Smooth muscle cell (in vitro differentiated cells): ENCODE measurements at regions not wholly inside any gene's neighbourhood (a gene's known extent, or its start where the extent isn't known, plus 50 kb on each side); places are given as distances from the start of the nearest gene placed in this dataset.

Experiments used
- DNase-seq: peaks from one replicate; lab custom pipeline; 2025; ENCODE audit not compliant: unreplicated experiment; lab: John Stamatoyannopoulos, UW
- H2AFZ ChIP-seq: fragments of 200-600 bp; sonication (generic); 2 replicates; pipeline ENCODE4 v1.6.0; 2016; ENCODE audit warnings: antibody characterized with exemption, low read depth, mild to moderate bottlenecking
- H3F3A ChIP-seq: fragments of 200-600 bp; sonication (generic); 2 replicates; pipeline ENCODE4 v1.6.0; 2017; ENCODE audit warnings: antibody characterized with exemption, low read depth
- H3K27ac ChIP-seq: fragments of 200-600 bp; sonication (generic); 2 replicates; pipeline ENCODE4 v1.5.1; 2016; ENCODE audit warnings: low read depth, mild to moderate bottlenecking
- H3K27me3 ChIP-seq: fragments of 200-600 bp; sonication (generic); 2 replicates; pipeline ENCODE4 v1.6.1; 2016; ENCODE audit warnings: low read depth, mild to moderate bottlenecking
- H3K36me3 ChIP-seq: fragments of 200-600 bp; sonication (generic); 2 replicates; pipeline ENCODE4 v1.5.1; 2016; ENCODE audit warnings: low read depth
- H3K4me1 ChIP-seq: fragments of 200-600 bp; sonication (generic); 2 replicates; pipeline ENCODE4 v1.5.1; 2016; ENCODE audit warnings: low read depth
- H3K4me2 ChIP-seq: fragments of 200-600 bp; sonication (generic); 2 replicates; pipeline ENCODE4 v1.6.0; 2016; ENCODE audit warnings: mild to moderate bottlenecking
- H3K4me3 ChIP-seq: fragments of 200-600 bp; sonication (generic); 2 replicates; pipeline ENCODE4 v1.5.1; 2016; ENCODE audit warnings: mild to moderate bottlenecking
- H3K79me2 ChIP-seq: fragments of 200-600 bp; sonication (generic); 2 replicates; pipeline ENCODE4 v1.6.0; 2016; ENCODE audit warnings: low read depth, mild to moderate bottlenecking
- H3K9ac ChIP-seq: fragments of 200-600 bp; sonication (generic); 2 replicates; pipeline ENCODE4 v1.6.0; 2016; ENCODE audit warnings: low read depth
- H3K9me3 ChIP-seq: fragments of 200-600 bp; sonication (generic); replicated peaks from 2 replicates; pipeline ENCODE4 v1.5.1; 2016; ENCODE audit warnings: low read depth
- H4K20me1 ChIP-seq: fragments of 200-600 bp; sonication (generic); 2 replicates; pipeline ENCODE4 v1.6.0; 2016; ENCODE audit warnings: low read depth
- CTCF ChIP-seq: fragments of 200-600 bp; sonication (generic); IDR thresholded peaks from 2 replicates; pipeline ENCODE4 v1.5.1; 2017; ENCODE audit warnings: borderline replicate concordance, mild to moderate bottlenecking, antibody characterized with exemption; ENCODE audit not compliant: insufficient read depth, poor library complexity, severe bottlenecking
- WGBS: methylation state at CpG from one replicate; pipeline ENCODE4 v1.1.7; 2016; ENCODE audit warnings: low lambda C conversion rate; 5-methylcytosine and 5-hydroxymethylcytosine counted together

GRCh38 chr2:237213315-237214022, 127.8 kb downstream of the COPS8 start:
- Histone ChIP-seq H3K79me2 (peaks cover 9% of the 10 kb centered on the region), H3K27me3 (no peaks in the 10 kb centered on the region), H3K4me1 (peaks cover 9% of the 10 kb centered on the region), H2AFZ (no peak overlapping the region), H3K27ac (peak overlapping the region; percentile 100), H4K20me1 (no peaks in the 10 kb centered on the region), H3K36me3 (no peaks in the 10 kb centered on the region), H3K9me3 (no peaks in the 10 kb centered on the region), H3K4me3 (no peak overlapping the region), H3F3A (peaks cover 52% of the 10 kb centered on the region), H3K4me2 (peak overlapping the region; percentile 66), H3K9ac (peak overlapping the region; percentile 90)
- 22% methylated on average over 10 of the region's 10 CpGs for WGBS
- no peak for TF ChIP-seq CTCF
- DNase-seq: no peak

GRCh38 chr2:237214030-237214675, 128.5 kb downstream of the COPS8 start:
- H3K9ac ChIP-seq: peak overlapping the region; percentile 90
- H3K79me2 ChIP-seq: peaks cover 9% of the 10 kb centered on the region
- H3K27ac ChIP-seq: peak overlapping the region; percentile 100
- peaks cover 59% of the 10 kb centered on the region for H3F3A ChIP-seq
- no peak for TF ChIP-seq CTCF
- H3K4me2 ChIP-seq: peak overlapping the region; percentile 66
- WGBS: 41% methylated on average over 8 of the region's 8 CpGs
- no peak overlapping the region for H3K4me3 ChIP-seq
- no peaks in the 10 kb centered on the region for H3K36me3 ChIP-seq
- no peaks in the 10 kb centered on the region for H3K27me3 ChIP-seq
- DNase-seq: no peak
- H2AFZ ChIP-seq: no peak overlapping the region
- H3K9me3 ChIP-seq: no peaks in the 10 kb centered on the region
- H4K20me1 ChIP-seq: no peaks in the 10 kb centered on the region
- H3K4me1 ChIP-seq: peaks cover 9% of the 10 kb centered on the region

GRCh38 chr2:237214963-237215362, 129.3 kb downstream of the COPS8 start:
- H3K27me3 ChIP-seq: no peaks in the 10 kb centered on the region
- H3K4me2 ChIP-seq: peak overlapping the region; percentile 66
- H3K4me1 ChIP-seq: peaks cover 9% of the 10 kb centered on the region
- DNase-seq: no peak
- peaks cover 9% of the 10 kb centered on the region for H3K79me2 ChIP-seq
- H3F3A ChIP-seq: peaks cover 59% of the 10 kb centered on the region
- H3K9ac ChIP-seq: peak overlapping the region; percentile 33
- H2AFZ ChIP-seq: no peak overlapping the region
- no peak overlapping the region for H3K4me3 ChIP-seq
- no peaks in the 10 kb centered on the region for H3K36me3 ChIP-seq
- H4K20me1 ChIP-seq: no peaks in the 10 kb centered on the region
- TF ChIP-seq CTCF: no peak
- peak overlapping the region; percentile 100 for H3K27ac ChIP-seq
- 75% methylated on average over 2 of the region's 2 CpGs for WGBS
- no peaks in the 10 kb centered on the region for H3K9me3 ChIP-seq
